ENCODE measurements at regions not wholly inside any gene's neighbourhood (a gene's known extent, or its start where the extent isn't known, plus 50 kb on each side); places are given as distances from the start of the nearest gene placed in this dataset.

- no peak overlapping the region for H3K4me3 ChIP-seq
- no peak for DNase-seq
- 73 to 81% (median 81%) methylated on average over 6 of the region's 6 CpGs for WGBS, 4 donors
- no peaks in the 10 kb centered on the region for H3K9me3 ChIP-seq (replicated peaks in 1 of 3)
- no peaks in the 10 kb centered on the region for H3K27me3 ChIP-seq
- H3K36me3 ChIP-seq (replicated peaks in 1 of 2), result no peaks in the 10 kb centered on the region
- no peaks in the 10 kb centered on the region for H3K4me1 ChIP-seq (replicated peaks in 1 of 2)
- no peak overlapping the region for H3K27ac ChIP-seq
- TF ChIP-seq CTCF (IDR thresholded peaks at IDR 0.05) (no peak), POLR2A (IDR thresholded peaks at IDR 0.05) (no peak)
- intact Hi-C loops (cut with DNase I), result no loop called here
Measured at GRCh38 chr4:127139788-127140286, 492.9 kb upstream of the INTU start.

DNA sequence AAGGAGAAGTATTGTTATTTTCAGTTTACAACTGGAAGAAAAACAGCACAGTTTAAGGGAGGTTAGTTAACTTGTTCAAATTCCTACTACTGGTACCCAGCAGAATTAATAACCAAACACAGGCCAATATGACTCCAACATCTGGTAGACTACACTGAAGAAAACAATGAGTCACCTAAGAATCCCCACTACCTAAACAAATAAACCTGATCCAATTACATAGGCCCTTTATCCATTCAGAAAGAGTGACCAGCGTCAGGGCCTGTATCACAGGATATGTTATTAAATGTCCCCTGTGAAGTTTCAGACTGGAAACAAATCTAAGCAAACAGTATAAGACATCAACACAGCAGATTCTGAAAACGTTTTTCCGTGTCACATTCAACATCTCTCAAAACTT is 492.5 kb upstream of the INTU start:
- H3K4me3 ChIP-seq, result no peak overlapping the region
- no peak for DNase-seq
- H3K9me3 ChIP-seq (replicated peaks in 1 of 3), result no peaks in the 10 kb centered on the region
- no peaks in the 10 kb centered on the region for H3K4me1 ChIP-seq (replicated peaks in 1 of 2)
- intact Hi-C loops (cut with DNase I), result no loop called here
- H3K27ac ChIP-seq, result no peak overlapping the region
- 77 to 88% (median 84%) methylated on average over 3 of the region's 3 CpGs for WGBS, 4 donors
- TF ChIP-seq POLR2A (IDR thresholded peaks at IDR 0.05) (no peak), CTCF (IDR thresholded peaks at IDR 0.05) (no peak)
- H3K27me3 ChIP-seq, result no peaks in the 10 kb centered on the region
- no peaks in the 10 kb centered on the region for H3K36me3 ChIP-seq (replicated peaks in 1 of 2)

DNA sequence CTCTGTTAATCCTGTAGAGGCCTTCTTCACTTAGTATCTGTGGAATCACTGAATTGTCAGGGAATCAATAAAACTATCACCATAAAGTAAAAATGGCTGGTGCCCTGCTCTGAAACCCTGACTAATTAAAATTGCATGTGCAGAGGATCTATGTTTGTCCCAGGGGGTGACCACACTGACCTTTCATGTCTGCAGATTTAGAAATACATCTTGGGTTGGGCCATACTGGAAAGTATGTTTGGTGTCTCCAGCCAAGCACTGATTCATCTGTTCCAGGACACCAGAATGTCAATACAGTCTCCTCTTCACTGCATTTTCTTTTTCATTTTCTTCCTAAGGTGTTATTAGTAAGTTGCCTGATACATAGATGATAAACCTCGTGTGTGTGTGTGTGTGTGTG is 490.9 kb upstream of the INTU start:
- DNase-seq, result no peak
- Histone ChIP-seq H3K4me1 (replicated peaks in 1 of 2) (no peaks in the 10 kb centered on the region), H3K4me3 (no peak overlapping the region), H3K36me3 (replicated peaks in 1 of 2) (no peaks in the 10 kb centered on the region), H3K27me3 (no peaks in the 10 kb centered on the region), H3K27ac (no peak overlapping the region), H3K9me3 (replicated peaks in 1 of 3) (no peaks in the 10 kb centered on the region)
- intact Hi-C loops (cut with DNase I), result no loop called here
- WGBS, 4 donors, result 55 to 89% (median 70%) methylated on average over 1 of the region's 1 CpG
- no peak for TF ChIP-seq CTCF (IDR thresholded peaks at IDR 0.05)
- no peak for TF ChIP-seq POLR2A (IDR thresholded peaks at IDR 0.05)

DNA sequence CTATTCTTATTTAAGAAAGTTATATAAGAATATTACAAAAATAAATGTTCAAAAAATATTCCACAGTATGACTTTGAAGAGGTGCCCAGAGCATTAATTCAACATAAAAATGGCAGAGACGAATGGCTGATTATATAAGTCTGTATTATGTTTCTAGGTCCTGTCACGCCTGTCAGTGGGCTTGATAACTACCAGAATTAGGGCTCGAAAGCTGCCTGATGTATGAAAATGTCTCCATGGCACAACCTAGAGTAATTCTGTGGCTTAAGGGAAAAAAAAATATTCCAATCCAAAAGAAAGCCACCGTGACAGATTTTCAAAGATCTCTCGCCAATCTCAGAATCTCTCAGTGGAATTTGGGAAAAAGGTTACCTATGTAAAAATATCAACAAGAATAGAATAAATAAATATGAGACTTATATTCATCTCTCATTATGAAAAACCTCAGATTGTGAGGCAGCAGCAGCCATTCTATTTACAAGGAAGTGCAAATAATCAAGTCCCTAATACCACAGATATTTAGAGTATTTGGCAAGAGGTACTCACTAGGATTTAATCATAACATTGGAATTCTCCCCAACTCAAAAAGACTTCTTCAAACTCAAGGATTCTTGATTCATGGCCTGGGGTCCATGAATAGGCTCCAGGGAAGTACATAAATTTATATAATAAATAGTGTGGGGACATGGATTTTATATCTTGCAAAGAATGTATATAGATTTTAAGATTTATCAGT is 489.1 kb upstream of the INTU start:
- no peak overlapping the region for H3K4me3 ChIP-seq
- no peaks in the 10 kb centered on the region for H3K9me3 ChIP-seq (replicated peaks in 1 of 3)
- 49 to 67% (median 55%) methylated on average over 5 of the region's 5 CpGs for WGBS, 4 donors
- H3K36me3 ChIP-seq (replicated peaks in 1 of 2), result no peaks in the 10 kb centered on the region
- TF ChIP-seq POLR2A (IDR thresholded peaks at IDR 0.05) (no peak), CTCF (IDR thresholded peaks at IDR 0.05) (no peak)
- H3K27me3 ChIP-seq, result no peaks in the 10 kb centered on the region
- intact Hi-C loops (cut with DNase I), result no loop called here
- H3K27ac ChIP-seq, result no peak overlapping the region
- H3K4me1 ChIP-seq (replicated peaks in 1 of 2), result no peaks in the 10 kb centered on the region
- DNase-seq, result no peak
